Brain microvascular endothelial cell (primary cell): ENCODE measurements at regions not wholly inside any gene's neighbourhood (a gene's known extent, or its start where the extent isn't known, plus 50 kb on each side); places are given as distances from the start of the nearest gene placed in this dataset.
"Not testable (repeated sequence)": the region's sequence is repeated elsewhere in the genome, so short reads cannot be mapped to it uniquely, and the experiment has no call there.

Experiments used
- DNase-seq: peaks from one replicate; pipeline ENCODE4 v3.0.0-alpha.2; 2020
- H3K27ac ChIP-seq: fragments of 250-450 bp; sonication (Bioruptor Pico); 2 replicates; pipeline ENCODE4 v1.5.1; 2020; ENCODE audit warnings: mild to moderate bottlenecking, moderate library complexity
- H3K27me3 ChIP-seq: fragments of 250-450 bp; sonication (Bioruptor Pico); replicated peaks from 2 replicates; pipeline ENCODE4 v1.5.1; 2020; ENCODE audit warnings: mild to moderate bottlenecking
- H3K36me3 ChIP-seq: fragments of 250-450 bp; sonication (Bioruptor Pico); replicated peaks from 2 replicates; pipeline ENCODE4 v1.5.1; 2020; ENCODE audit warnings: mild to moderate bottlenecking
- H3K4me3 ChIP-seq: 2 replicates; pipeline ENCODE4 v1.5.1; 2011; ENCODE audit warnings: low read depth, mild to moderate bottlenecking, control low read depth, low read length, moderate library complexity
- in situ Hi-C: cut with HindIII; loops from 2 replicates; pipeline ENCODE4 v1.10.0; 2017; ENCODE audit warnings: low sequenced_read_pairs, low pct_ligation_motif_present
- TF ChIP-seq, protein P1 (sequence below): IDR thresholded peaks from 2 replicates; pipeline ENCODE4 v1.5.1; 2011; ENCODE audit warnings: low read depth, mild to moderate bottlenecking, moderate library complexity, low read length, control low read depth, inconsistent platforms; ENCODE audit errors: missing control alignments

DNA sequence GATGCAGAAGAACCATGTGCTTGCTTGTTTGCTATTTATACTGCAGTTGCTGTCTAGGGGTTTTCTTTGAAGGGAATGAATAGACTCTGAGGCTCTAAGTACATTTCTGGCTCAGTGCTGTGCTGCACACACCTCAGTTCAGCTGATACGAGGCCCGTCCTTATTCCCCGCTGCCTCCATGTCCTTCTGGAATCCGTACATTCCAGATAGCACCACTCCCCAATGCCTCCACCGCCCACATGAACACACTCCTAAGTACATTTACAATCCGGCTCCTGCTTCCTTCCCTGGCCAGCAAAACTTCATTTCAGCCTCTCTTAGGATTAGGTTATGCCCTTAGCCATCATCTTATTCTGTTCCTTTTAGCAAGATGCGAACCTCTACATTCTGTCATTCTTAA lies 57.1 kb downstream of the KCNC4 start:
- no peak overlapping the region for H3K4me3 ChIP-seq
- in situ Hi-C loops = no loop called here
- H3K27me3 ChIP-seq = peaks cover 15% of the 10 kb centered on the region
- H3K36me3 ChIP-seq = no peaks in the 10 kb centered on the region
- no peak for DNase-seq
- TF ChIP-seq, protein P1, sequence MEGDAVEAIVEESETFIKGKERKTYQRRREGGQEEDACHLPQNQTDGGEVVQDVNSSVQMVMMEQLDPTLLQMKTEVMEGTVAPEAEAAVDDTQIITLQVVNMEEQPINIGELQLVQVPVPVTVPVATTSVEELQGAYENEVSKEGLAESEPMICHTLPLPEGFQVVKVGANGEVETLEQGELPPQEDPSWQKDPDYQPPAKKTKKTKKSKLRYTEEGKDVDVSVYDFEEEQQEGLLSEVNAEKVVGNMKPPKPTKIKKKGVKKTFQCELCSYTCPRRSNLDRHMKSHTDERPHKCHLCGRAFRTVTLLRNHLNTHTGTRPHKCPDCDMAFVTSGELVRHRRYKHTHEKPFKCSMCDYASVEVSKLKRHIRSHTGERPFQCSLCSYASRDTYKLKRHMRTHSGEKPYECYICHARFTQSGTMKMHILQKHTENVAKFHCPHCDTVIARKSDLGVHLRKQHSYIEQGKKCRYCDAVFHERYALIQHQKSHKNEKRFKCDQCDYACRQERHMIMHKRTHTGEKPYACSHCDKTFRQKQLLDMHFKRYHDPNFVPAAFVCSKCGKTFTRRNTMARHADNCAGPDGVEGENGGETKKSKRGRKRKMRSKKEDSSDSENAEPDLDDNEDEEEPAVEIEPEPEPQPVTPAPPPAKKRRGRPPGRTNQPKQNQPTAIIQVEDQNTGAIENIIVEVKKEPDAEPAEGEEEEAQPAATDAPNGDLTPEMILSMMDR = no peak
- no peak overlapping the region for H3K27ac ChIP-seq

DNA sequence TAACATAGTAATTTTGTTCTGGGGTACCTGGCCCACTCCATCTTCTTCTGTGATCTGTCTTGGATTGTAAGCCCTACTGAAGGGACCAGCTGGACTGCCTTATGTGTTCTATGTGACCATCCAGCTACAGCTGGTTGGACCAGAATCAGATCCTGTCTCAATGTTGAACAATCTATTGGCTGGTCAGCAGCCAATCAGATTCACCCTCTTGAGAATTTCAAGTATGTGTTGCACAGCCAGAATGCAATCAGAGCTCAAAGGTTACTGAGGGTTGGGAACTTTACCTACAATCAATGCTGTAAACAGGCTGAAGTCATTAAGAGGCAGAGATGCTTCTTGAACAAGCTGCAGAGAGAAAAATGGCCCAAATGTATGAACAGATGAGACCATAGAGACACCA lies 61.9 kb downstream of the KCNC4 start:
- Histone ChIP-seq H3K36me3 (no peaks in the 10 kb centered on the region), H3K27ac (no peak overlapping the region), H3K27me3 (peaks cover 5% of the 10 kb centered on the region), H3K4me3 (no peak overlapping the region)
- TF ChIP-seq, protein P1 = no peak
- in situ Hi-C loops = no loop called here
- no peak for DNase-seq

DNA sequence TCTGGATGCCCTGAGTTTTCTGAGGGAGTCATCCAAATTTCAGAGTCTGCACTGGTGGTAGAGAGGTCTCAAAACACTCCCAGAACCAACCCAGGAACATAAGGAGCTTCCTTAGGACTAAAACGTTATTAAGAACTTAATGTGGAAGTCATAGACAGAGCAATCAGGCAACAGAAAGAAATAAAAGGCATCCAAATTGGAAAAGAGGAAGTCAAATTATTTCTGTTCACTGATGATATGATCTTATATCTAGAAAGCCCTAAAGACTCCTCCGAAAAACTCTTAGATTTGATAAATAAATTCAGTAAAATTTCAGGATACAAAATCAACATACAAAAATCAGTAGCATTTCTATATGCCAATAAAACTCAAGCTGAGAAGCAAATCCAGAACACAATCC lies 63.7 kb downstream of the KCNC4 start:
- H3K27me3 ChIP-seq, H3K36me3 ChIP-seq, in situ Hi-C loops, DNase-seq, H3K4me3 ChIP-seq, H3K27ac ChIP-seq: not testable (repeated sequence)

DNA sequence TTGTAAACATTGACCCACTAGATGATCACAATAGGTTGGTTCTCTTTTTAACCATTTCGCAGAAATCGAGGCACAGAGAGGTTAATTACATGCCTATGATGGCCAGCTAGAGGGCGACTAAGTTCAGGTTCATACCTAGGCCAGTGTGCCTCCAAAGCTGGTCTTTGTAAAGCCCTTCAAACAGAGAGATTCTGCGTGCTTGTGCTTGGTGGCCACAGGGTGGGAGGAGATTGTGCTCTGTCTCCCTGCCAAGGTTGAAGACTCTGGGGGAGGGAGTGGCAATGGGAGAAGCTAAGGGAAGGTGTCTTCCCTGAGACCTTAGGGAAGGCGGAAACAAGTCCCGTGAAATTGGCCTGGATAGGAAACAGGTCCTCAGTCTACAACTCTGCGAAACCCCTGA lies 59.1 kb upstream of the RBM15 start:
- Histone ChIP-seq H3K36me3 (no peaks in the 10 kb centered on the region), H3K27me3 (no peaks in the 10 kb centered on the region), H3K27ac (no peak overlapping the region), H3K4me3 (no peak overlapping the region)
- TF ChIP-seq, protein P1 = no peak
- in situ Hi-C loops = no loop called here
- DNase-seq = no peak

DNA sequence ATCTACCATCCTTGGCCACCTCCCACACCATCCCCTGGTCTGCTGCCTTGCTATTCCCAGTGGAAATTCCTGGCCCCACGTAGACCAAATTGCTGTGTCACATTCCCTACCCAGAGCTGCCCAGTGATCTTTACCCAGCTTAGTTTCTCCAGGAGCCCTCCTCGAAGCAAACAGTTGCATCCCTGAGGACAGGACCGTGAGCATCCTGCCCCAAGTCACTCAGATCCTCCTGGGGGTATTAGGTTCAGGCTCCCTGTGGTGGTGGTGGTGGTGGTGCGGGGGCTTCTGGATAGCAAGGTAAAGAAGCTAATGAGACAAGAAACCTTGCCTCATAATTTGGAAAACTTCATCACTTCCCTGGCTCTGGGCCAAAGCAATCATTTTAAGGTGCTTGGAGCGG lies 58.4 kb upstream of the RBM15 start:
- TF ChIP-seq, protein P1 = no peak
- Histone ChIP-seq H3K27me3 (no peaks in the 10 kb centered on the region), H3K4me3 (no peak overlapping the region), H3K36me3 (no peaks in the 10 kb centered on the region), H3K27ac (no peak overlapping the region)
- in situ Hi-C loops = no loop called here
- DNase-seq = no peak

DNA sequence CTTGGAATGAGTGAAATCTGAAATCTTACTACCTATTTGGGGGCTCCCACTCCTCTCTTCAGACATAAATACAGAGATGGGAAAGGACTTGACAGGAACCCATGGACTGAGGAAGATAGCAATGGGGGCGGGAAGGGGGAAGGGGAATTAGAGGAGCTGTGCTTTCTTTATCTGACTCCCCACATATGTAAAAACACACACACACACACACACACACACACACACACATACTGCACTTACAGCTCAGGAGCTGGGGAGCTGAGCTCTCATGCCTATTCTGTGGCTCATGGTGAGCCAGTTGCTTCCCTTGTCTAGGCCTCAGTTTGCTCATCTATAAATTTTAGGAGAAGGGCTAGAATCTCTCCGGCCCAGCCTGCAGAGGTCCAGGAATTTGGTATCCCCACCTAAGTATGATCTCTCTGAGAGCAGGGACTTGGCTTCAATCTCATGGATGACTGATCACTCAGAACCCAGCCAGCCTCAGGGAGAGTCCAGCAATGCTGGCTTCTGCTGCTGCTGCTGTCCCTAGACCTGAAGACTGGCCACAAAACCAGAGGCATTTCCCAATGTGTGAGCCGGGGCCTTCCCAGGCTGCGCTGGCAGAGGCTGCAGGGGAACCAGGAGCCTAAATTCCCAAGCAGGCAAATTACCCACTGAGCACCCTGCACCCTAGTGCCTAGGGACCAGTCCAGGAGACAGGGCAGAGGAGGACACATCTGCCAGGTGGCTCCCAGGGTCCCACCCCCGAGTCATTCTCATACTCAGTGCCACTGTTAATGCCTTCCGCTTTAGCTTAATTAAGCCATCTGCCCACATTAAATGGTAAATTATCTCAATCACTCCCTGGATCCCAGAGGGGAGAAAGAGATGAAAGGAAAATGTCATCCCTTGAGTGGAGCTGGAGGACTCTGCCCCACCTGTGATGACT lies 57.5 kb upstream of the RBM15 start:
- TF ChIP-seq, protein P1 = no peak
- in situ Hi-C loops = no loop called here
- no peaks in the 10 kb centered on the region for H3K27me3 ChIP-seq
- no peak overlapping the region for H3K4me3 ChIP-seq
- no peak overlapping the region for H3K27ac ChIP-seq
- no peak for DNase-seq
- no peaks in the 10 kb centered on the region for H3K36me3 ChIP-seq
